ENCODE measurements at regions not wholly inside any gene's neighbourhood (a gene's known extent, or its start where the extent isn't known, plus 50 kb on each side); places are given as distances from the start of the nearest gene placed in this dataset.

GRCh38 chr6:100322886-100323285 lies 141.8 kb downstream of the SIM1 start:
- no peaks in the 10 kb centered on the region for H3K9me3 ChIP-seq (replicated peaks; ENCODE audit: control insufficient read depth, low read depth, low read length)
- no peak for DNase-seq
- WGBS (ENCODE audit: insufficient coverage), result no CpG with 5 or more reads among the region's 1 CpG
- H3K4me3 ChIP-seq (ENCODE audit: low read length), result no peak overlapping the region
- H3K27me3 ChIP-seq (ENCODE audit: control insufficient read depth, insufficient read depth, low read length), result no peaks in the 10 kb centered on the region
- H3K4me1 ChIP-seq (ENCODE audit: control insufficient read depth, insufficient read depth, low read length), result no peaks in the 10 kb centered on the region
- no peaks in the 10 kb centered on the region for H3K36me3 ChIP-seq (ENCODE audit: control insufficient read depth, insufficient read depth, low read length)
- no peak overlapping the region for H3K27ac ChIP-seq (ENCODE audit: low read length)

- H3K4me3 ChIP-seq (ENCODE audit: low read length), result no peak overlapping the region
- WGBS (ENCODE audit: insufficient coverage), result no CpG with 5 or more reads among the region's 1 CpG
Measured at GRCh38 chr6:100320686-100321085, 144.0 kb downstream of the SIM1 start.

DNA sequence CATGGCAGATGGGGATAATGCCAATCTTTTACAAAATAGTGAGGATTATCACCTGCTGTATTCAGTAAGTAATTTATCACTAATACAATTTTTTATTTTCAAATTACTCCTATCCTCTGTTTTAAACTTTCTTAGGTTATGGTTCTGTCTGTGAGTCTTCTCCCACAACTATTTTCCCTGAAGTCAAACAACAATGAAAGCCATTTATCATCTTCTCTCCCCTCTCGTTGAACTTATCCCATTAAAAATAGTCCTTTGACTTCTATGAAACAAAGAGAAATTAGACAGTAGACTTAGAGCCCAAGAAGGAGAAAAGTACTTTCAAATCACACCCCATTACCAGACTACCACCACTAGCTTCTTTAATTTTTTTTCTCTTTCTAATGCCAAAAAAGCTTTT lies 147.7 kb downstream of the SIM1 start:
- no peaks in the 10 kb centered on the region for H3K36me3 ChIP-seq (ENCODE audit: control insufficient read depth, insufficient read depth, low read length)
- H3K4me1 ChIP-seq (ENCODE audit: control insufficient read depth, insufficient read depth, low read length), result no peaks in the 10 kb centered on the region
- WGBS (ENCODE audit: insufficient coverage), result no CpG with 5 or more reads among the region's 1 CpG
- H3K9me3 ChIP-seq (replicated peaks; ENCODE audit: control insufficient read depth, low read depth, low read length), result no peaks in the 10 kb centered on the region
- DNase-seq, result no peak
- no peak overlapping the region for H3K4me3 ChIP-seq (ENCODE audit: low read length)
- no peak overlapping the region for H3K27ac ChIP-seq (ENCODE audit: low read length)
- H3K27me3 ChIP-seq (ENCODE audit: control insufficient read depth, insufficient read depth, low read length), result no peaks in the 10 kb centered on the region

More at GRCh38 chr6:100320686-100321085, 144.0 kb downstream of the SIM1 start:
- DNase-seq, result no peak
- H3K4me1 ChIP-seq (ENCODE audit: control insufficient read depth, insufficient read depth, low read length), result no peaks in the 10 kb centered on the region
- H3K27ac ChIP-seq (ENCODE audit: low read length), result no peak overlapping the region
- no peaks in the 10 kb centered on the region for H3K27me3 ChIP-seq (ENCODE audit: control insufficient read depth, insufficient read depth, low read length)
- no peaks in the 10 kb centered on the region for H3K9me3 ChIP-seq (replicated peaks; ENCODE audit: control insufficient read depth, low read depth, low read length)
- H3K36me3 ChIP-seq (ENCODE audit: control insufficient read depth, insufficient read depth, low read length), result no peaks in the 10 kb centered on the region

DNA sequence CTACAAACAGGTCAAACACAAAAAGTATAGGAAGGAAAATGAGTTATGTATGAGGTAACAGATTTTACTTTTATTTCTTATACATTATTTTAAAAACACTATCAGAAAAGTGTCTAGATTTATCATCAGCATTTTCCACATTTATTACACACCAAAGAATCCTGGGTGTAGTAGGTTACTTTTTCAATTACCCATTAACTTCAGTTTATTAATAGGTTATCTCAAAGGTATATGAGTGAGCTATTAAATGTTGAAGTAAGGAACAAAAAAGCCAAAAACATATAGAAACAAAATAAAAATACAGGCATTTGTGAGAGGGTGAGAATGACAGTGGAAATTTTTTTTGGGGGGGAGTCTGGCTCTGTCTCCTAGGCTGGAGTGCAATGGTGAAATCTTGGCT lies 150.5 kb downstream of the SIM1 start:
- DNase-seq, result no peak
- H3K9me3 ChIP-seq (replicated peaks; ENCODE audit: control insufficient read depth, low read depth, low read length), result no peaks in the 10 kb centered on the region
- no peaks in the 10 kb centered on the region for H3K27me3 ChIP-seq (ENCODE audit: control insufficient read depth, insufficient read depth, low read length)
- no peak overlapping the region for H3K4me3 ChIP-seq (ENCODE audit: low read length)
- H3K4me1 ChIP-seq (ENCODE audit: control insufficient read depth, insufficient read depth, low read length), result no peaks in the 10 kb centered on the region
- H3K36me3 ChIP-seq (ENCODE audit: control insufficient read depth, insufficient read depth, low read length), result no peaks in the 10 kb centered on the region
- H3K27ac ChIP-seq (ENCODE audit: low read length), result no peak overlapping the region

DNA sequence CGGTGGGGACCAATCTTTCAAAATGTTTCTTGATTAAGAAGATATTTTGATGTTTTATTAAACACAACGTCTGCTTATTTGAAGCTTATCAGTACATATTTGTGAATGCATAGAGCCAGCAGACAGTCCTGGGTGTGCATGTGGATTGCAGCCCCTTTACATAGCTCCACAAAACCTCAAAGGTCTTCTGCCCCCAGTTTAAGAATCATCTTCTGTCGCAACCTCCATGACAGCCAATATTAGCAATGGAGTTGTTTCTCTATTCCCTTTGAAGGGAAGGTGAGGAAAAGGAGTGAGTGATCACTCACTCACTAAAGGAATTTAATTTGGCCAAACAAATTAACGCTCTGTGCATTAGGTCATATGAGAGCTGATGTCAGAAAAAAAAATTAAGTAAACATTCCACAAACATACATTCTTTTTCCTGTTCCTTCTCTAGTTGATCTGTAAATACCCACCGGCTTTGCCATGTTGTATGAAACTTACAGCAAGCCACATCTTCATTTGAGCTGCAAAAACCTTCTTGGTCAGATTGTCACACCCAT lies 152.9 kb downstream of the SIM1 start:
- Histone ChIP-seq H3K9me3 (replicated peaks; ENCODE audit: control insufficient read depth, low read depth, low read length) (no peaks in the 10 kb centered on the region), H3K27ac (ENCODE audit: low read length) (no peak overlapping the region), H3K27me3 (ENCODE audit: control insufficient read depth, insufficient read depth, low read length) (no peaks in the 10 kb centered on the region), H3K4me1 (ENCODE audit: control insufficient read depth, insufficient read depth, low read length) (peaks cover 3% of the 10 kb centered on the region), H3K36me3 (ENCODE audit: control insufficient read depth, insufficient read depth, low read length) (no peaks in the 10 kb centered on the region), H3K4me3 (ENCODE audit: low read length) (no peak overlapping the region)
- no peak for DNase-seq
- no CpG with 5 or more reads among the region's 5 CpGs for WGBS (ENCODE audit: insufficient coverage)

DNA sequence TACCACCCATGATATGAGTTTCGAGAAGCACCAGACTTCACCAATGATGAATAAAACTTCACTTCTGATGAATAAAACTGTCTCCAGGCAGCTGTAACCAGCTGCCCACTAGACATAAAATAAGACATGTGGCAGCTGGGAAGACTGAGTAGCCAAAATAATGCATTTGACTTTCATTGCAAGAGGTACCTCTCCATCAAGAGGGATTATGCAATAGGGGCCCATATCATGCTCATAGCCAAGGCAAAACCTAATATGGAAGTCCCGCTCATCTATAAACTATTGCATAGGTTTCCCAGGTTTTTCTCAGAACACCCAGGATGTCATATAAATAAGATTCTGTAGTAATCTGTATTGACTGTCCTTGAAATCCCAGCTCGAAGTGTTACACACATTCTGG lies 155.5 kb downstream of the SIM1 start:
- Histone ChIP-seq H3K27ac (ENCODE audit: low read length) (no peak overlapping the region), H3K36me3 (ENCODE audit: control insufficient read depth, insufficient read depth, low read length) (no peaks in the 10 kb centered on the region), H3K9me3 (replicated peaks; ENCODE audit: control insufficient read depth, low read depth, low read length) (no peaks in the 10 kb centered on the region), H3K4me1 (ENCODE audit: control insufficient read depth, insufficient read depth, low read length) (peaks cover 3% of the 10 kb centered on the region), H3K4me3 (ENCODE audit: low read length) (no peak overlapping the region), H3K27me3 (ENCODE audit: control insufficient read depth, insufficient read depth, low read length) (no peaks in the 10 kb centered on the region)
- DNase-seq, result peak; percentile 6
- no CpG with 5 or more reads among the region's 3 CpGs for WGBS (ENCODE audit: insufficient coverage)

DNA sequence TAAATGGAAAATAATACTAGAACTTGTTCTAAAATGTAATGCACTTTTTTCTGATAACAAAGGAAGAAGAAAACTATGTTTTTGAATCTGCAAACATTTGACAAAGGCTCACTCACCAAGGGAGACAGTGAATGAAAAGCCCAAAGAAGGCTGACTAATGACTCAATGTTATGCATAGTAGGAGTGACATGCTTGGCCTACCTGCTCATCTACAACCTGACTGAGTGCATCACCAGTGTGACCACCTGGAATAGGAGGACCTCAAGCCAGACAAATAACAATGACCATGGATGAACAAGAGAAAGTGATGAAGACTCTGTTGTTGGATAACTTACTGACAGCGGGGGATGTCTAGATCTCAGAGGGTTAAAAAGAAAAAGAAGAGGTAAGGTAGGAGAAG lies 157.2 kb downstream of the SIM1 start:
- WGBS (ENCODE audit: insufficient coverage), result 100% methylated on average over 1 of the region's 1 CpG

GRCh38 chr6:100305209-100305869 lies 159.4 kb downstream of the SIM1 start:
- no peak for DNase-seq
- no CpG with 5 or more reads among the region's 2 CpGs for WGBS (ENCODE audit: insufficient coverage)
- no peaks in the 10 kb centered on the region for H3K27me3 ChIP-seq (ENCODE audit: control insufficient read depth, insufficient read depth, low read length)
- H3K27ac ChIP-seq (ENCODE audit: low read length), result no peak overlapping the region
- H3K9me3 ChIP-seq (replicated peaks; ENCODE audit: control insufficient read depth, low read depth, low read length), result no peaks in the 10 kb centered on the region
- H3K36me3 ChIP-seq (ENCODE audit: control insufficient read depth, insufficient read depth, low read length), result no peaks in the 10 kb centered on the region
- H3K4me1 ChIP-seq (ENCODE audit: control insufficient read depth, insufficient read depth, low read length), result peaks cover 3% of the 10 kb centered on the region
- no peak overlapping the region for H3K4me3 ChIP-seq (ENCODE audit: low read length)

More for the DNA sequence above, 157.2 kb downstream of the SIM1 start:
- no peaks in the 10 kb centered on the region for H3K9me3 ChIP-seq (replicated peaks; ENCODE audit: control insufficient read depth, low read depth, low read length)
- H3K27me3 ChIP-seq (ENCODE audit: control insufficient read depth, insufficient read depth, low read length), result no peaks in the 10 kb centered on the region
- H3K4me1 ChIP-seq (ENCODE audit: control insufficient read depth, insufficient read depth, low read length), result peaks cover 3% of the 10 kb centered on the region
- H3K27ac ChIP-seq (ENCODE audit: low read length), result no peak overlapping the region
- no peaks in the 10 kb centered on the region for H3K36me3 ChIP-seq (ENCODE audit: control insufficient read depth, insufficient read depth, low read length)
- no peak for DNase-seq
- H3K4me3 ChIP-seq (ENCODE audit: low read length), result no peak overlapping the region

GRCh38 chr6:100304575-100304974 lies 160.1 kb downstream of the SIM1 start:
- no peak for DNase-seq
- H3K27me3 ChIP-seq (ENCODE audit: control insufficient read depth, insufficient read depth, low read length), result no peaks in the 10 kb centered on the region
- H3K36me3 ChIP-seq (ENCODE audit: control insufficient read depth, insufficient read depth, low read length), result no peaks in the 10 kb centered on the region
- no peak overlapping the region for H3K27ac ChIP-seq (ENCODE audit: low read length)
- no peaks in the 10 kb centered on the region for H3K9me3 ChIP-seq (replicated peaks; ENCODE audit: control insufficient read depth, low read depth, low read length)
- WGBS (ENCODE audit: insufficient coverage), result no CpG with 5 or more reads among the region's 1 CpG
- H3K4me3 ChIP-seq (ENCODE audit: low read length), result no peak overlapping the region
- peaks cover 3% of the 10 kb centered on the region for H3K4me1 ChIP-seq (ENCODE audit: control insufficient read depth, insufficient read depth, low read length)

- no peak for DNase-seq
- no peaks in the 10 kb centered on the region for H3K27me3 ChIP-seq (ENCODE audit: control insufficient read depth, insufficient read depth, low read length)
- H3K9me3 ChIP-seq (replicated peaks; ENCODE audit: control insufficient read depth, low read depth, low read length), result no peaks in the 10 kb centered on the region
- H3K4me1 ChIP-seq (ENCODE audit: control insufficient read depth, insufficient read depth, low read length), result no peaks in the 10 kb centered on the region
- no CpG with 5 or more reads among the region's 2 CpGs for WGBS (ENCODE audit: insufficient coverage)
- no peaks in the 10 kb centered on the region for H3K36me3 ChIP-seq (ENCODE audit: control insufficient read depth, insufficient read depth, low read length)
- no peak overlapping the region for H3K4me3 ChIP-seq (ENCODE audit: low read length)
- H3K27ac ChIP-seq (ENCODE audit: low read length), result no peak overlapping the region
Measured at GRCh38 chr6:100301731-100302130, 163.0 kb downstream of the SIM1 start.

Measured in muscle of leg (tissue), 3 donors.